ENCODE measurements at regions not wholly inside any gene's neighbourhood (a gene's known extent, or its start where the extent isn't known, plus 50 kb on each side); places are given as distances from the start of the nearest gene placed in this dataset.

- FAIRE-seq, result no peak
- TF ChIP-seq POLR2A (IDR thresholded peaks at IDR 0.05; ENCODE audit: low read depth, low read length), result no peak
- TF ChIP-seq TAF1 (IDR thresholded peaks at IDR 0.05; ENCODE audit: borderline replicate concordance, low read depth, low read length), result no peak
- TF ChIP-seq POLR2AphosphoS5 (IDR thresholded peaks at IDR 0.05; ENCODE audit: low read depth, low read length), result no peak
- no peak for DNase-seq (ENCODE audit: insufficient read length)
Measured at GRCh38 chr2:20565101-20565622, 85.7 kb downstream of the HS1BP3 start.

GRCh38 chr2:20565623-20566236, 85.2 kb downstream of the HS1BP3 start:
- FAIRE-seq, result no peak
- no peak for TF ChIP-seq POLR2A (IDR thresholded peaks at IDR 0.05; ENCODE audit: low read depth, low read length)
- no peak for TF ChIP-seq TAF1 (IDR thresholded peaks at IDR 0.05; ENCODE audit: borderline replicate concordance, low read depth, low read length)
- no peak for TF ChIP-seq POLR2AphosphoS5 (IDR thresholded peaks at IDR 0.05; ENCODE audit: low read depth, low read length)
- DNase-seq (ENCODE audit: insufficient read length), result no peak

- TF ChIP-seq POLR2A (IDR thresholded peaks at IDR 0.05; ENCODE audit: low read depth, low read length), result no peak
- no peak for TF ChIP-seq POLR2AphosphoS5 (IDR thresholded peaks at IDR 0.05; ENCODE audit: low read depth, low read length)
- no peak for TF ChIP-seq TAF1 (IDR thresholded peaks at IDR 0.05; ENCODE audit: borderline replicate concordance, low read depth, low read length)
- no peak for DNase-seq (ENCODE audit: insufficient read length)
- FAIRE-seq, result no peak
Measured at GRCh38 chr2:20566331-20566730, 84.6 kb downstream of the HS1BP3 start.

- FAIRE-seq (no peak), DNase-seq (ENCODE audit: insufficient read length) (no peak)
- TF ChIP-seq TAF1 (IDR thresholded peaks at IDR 0.05; ENCODE audit: borderline replicate concordance, low read depth, low read length) (no peak), POLR2AphosphoS5 (IDR thresholded peaks at IDR 0.05; ENCODE audit: low read depth, low read length) (no peak), POLR2A (IDR thresholded peaks at IDR 0.05; ENCODE audit: low read depth, low read length) (no peak)
Measured at GRCh38 chr2:20567159-20567925, 83.6 kb downstream of the HS1BP3 start.

Measured in GM12892 (cell line).